ENCODE measurements at regions not wholly inside any gene's neighbourhood (a gene's known extent, or its start where the extent isn't known, plus 50 kb on each side); places are given as distances from the start of the nearest gene placed in this dataset.
"Not testable (repeated sequence)": the region's sequence is repeated elsewhere in the genome, so short reads cannot be mapped to it uniquely, and the experiment has no call there.

DNA sequence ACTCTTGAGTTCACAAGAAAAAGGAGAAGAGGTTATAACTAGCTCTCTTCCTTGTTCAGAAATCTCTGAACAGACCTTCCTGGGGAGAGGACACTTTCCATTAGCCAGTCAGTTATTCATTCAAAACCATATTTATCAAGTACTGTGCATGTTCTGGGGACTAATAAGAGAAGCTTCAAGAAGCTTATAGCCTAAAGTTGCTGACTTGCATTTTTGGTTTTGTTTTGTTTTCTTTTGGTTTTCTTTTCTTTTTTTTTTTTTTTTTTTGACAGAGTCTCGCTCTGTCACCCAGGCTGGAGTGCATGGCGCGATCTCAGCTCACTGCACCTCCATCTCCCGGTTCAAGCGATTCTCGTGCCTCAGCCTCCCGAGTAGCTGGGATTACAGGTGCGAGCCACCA is 471.4 kb downstream of the KLF12 start:
- no peak for ATAC-seq (replicated peaks)
- peaks cover 5 to 8% of the 10 kb centered on the region in 2 donors for H3K9me3 Mint-ChIP-seq
- no peak overlapping the region for H3K4me3 Mint-ChIP-seq
- peaks cover 6 to 9% of the 10 kb centered on the region in 2 donors for H3K4me1 Mint-ChIP-seq
- H3K27me3 Mint-ChIP-seq: peaks cover 0 to 5% of the 10 kb centered on the region in 2 donors
- DNase-seq: no peak
- H3K27ac Mint-ChIP-seq: no peak overlapping the region
- no peaks in the 10 kb centered on the region for H3K36me3 Mint-ChIP-seq

GRCh38 chr13:73661687-73662425 is 472.3 kb downstream of the KLF12 start:
- peaks cover 6 to 9% of the 10 kb centered on the region in 2 donors for H3K4me1 Mint-ChIP-seq
- H3K9me3 Mint-ChIP-seq: peaks cover 5 to 8% of the 10 kb centered on the region in 2 donors
- DNase-seq (no peak), ATAC-seq (replicated peaks) (no peak)
- H3K36me3 Mint-ChIP-seq: no peaks in the 10 kb centered on the region
- H3K27ac Mint-ChIP-seq: no peak overlapping the region
- no peak overlapping the region for H3K4me3 Mint-ChIP-seq
- peaks cover 0 to 5% of the 10 kb centered on the region in 2 donors for H3K27me3 Mint-ChIP-seq

- Mint-ChIP-seq H3K27ac (no peak overlapping the region), H3K36me3 (no peaks in the 10 kb centered on the region), H3K4me3 (no peak overlapping the region), H3K27me3 (peaks cover 0 to 5% of the 10 kb centered on the region in 2 donors), H3K9me3 (peaks cover 5 to 8% of the 10 kb centered on the region in 2 donors), H3K4me1 (peaks cover 4 to 9% of the 10 kb centered on the region in 2 donors)
- DNase-seq (no peak), ATAC-seq (replicated peaks) (no peak)
Observed at GRCh38 chr13:73661066-73661465, 473.1 kb downstream of the KLF12 start.

- Mint-ChIP-seq H3K27me3 (peaks cover 0 to 5% of the 10 kb centered on the region in 2 donors), H3K9me3 (peaks cover 5 to 8% of the 10 kb centered on the region in 2 donors), H3K36me3 (no peaks in the 10 kb centered on the region), H3K4me3 (no peak overlapping the region), H3K4me1 (peaks cover 4 to 9% of the 10 kb centered on the region in 2 donors), H3K27ac (no peak overlapping the region)
- DNase-seq: no peak
- no peak for ATAC-seq (replicated peaks)
Observed at GRCh38 chr13:73658639-73659038, 475.6 kb downstream of the KLF12 start.

DNA sequence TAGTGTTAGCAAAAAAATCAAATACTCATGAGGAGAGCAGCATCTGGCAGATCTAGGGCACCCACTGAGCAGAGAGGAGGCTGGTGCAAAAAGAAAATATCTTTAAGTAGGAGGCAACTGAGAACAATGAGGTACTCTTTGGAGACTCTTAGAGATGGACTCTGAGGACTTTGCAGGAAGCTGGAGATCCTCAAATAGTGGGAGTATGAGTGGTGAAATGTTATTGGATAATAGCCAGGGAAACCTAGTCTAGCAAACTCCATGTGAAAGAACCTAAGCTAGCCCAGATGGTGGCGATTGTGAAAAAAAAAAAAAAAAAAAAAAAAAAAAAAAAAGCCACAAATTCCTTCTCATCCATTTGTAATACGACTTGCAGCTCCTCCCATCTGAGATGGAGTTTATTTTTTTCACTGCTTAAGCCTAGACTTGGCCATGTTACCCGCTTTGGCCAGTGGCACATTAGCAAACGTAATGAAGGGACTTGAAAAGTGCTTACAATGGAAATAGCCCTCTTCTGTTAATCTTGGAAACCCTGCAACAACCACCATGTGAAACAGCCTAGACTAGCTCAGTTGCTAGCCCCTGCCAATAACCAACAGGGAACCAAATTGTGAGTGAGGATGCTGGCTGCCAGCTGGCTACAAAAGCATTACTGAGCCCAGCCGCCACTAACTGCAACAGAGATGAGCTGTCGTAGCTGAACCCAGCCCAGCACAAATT is 476.2 kb downstream of the KLF12 start:
- Mint-ChIP-seq H3K27ac (no peak overlapping the region), H3K4me1 (peaks cover 4 to 9% of the 10 kb centered on the region in 2 donors), H3K36me3 (no peaks in the 10 kb centered on the region), H3K4me3 (no peak overlapping the region), H3K27me3 (peaks cover 0 to 5% of the 10 kb centered on the region in 2 donors), H3K9me3 (peaks cover 5 to 8% of the 10 kb centered on the region in 2 donors)
- DNase-seq (no peak), ATAC-seq (replicated peaks) (no peak)

DNA sequence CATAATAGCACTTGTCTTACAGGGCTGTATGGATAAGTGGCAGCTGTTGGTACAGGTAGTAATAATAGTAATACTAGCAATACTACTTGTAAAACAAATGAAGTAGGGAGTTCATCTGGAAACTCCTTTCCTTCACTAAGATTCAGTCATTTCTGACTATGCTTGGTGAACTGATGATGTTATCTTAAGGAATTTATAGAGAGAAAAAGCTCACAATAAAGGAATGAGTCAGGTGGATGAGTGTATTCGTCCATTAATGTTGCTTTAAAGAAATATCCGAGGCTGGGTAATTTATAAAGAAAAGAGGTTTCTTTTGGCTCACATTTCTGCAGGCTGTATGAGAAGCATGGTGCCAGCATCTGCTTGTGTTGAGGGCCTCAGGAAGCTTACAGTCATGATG is 477.3 kb downstream of the KLF12 start:
- H3K27ac Mint-ChIP-seq: no peak overlapping the region
- H3K4me3 Mint-ChIP-seq: no peak overlapping the region
- ATAC-seq (replicated peaks) (no peak), DNase-seq (no peak)
- H3K4me1 Mint-ChIP-seq: no peaks in the 10 kb centered on the region
- no peaks in the 10 kb centered on the region for H3K36me3 Mint-ChIP-seq
- H3K27me3 Mint-ChIP-seq: peaks cover 0 to 5% of the 10 kb centered on the region in 2 donors
- H3K9me3 Mint-ChIP-seq: peaks cover 2 to 6% of the 10 kb centered on the region in 2 donors

DNA sequence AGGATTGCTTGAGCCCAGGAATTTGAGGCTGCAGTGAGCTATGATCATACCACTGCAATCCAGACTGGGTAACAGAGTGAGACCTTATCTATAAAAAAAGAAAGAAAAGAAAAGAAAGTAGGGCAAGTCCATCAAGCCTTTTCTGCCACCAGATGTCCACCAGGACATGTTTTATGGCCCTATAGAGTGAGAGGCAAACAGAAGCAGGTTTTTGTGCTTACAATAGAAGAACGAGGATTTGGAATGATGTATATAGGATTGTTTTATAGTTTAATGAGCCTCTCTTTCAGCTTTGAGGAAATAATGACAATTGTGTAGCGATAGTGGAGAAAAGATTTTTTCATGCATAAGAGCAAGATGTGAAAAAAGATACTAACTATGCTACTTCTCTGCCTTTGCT is 480.5 kb downstream of the KLF12 start:
- no peaks in the 10 kb centered on the region for H3K27me3 Mint-ChIP-seq
- no peak for ATAC-seq (replicated peaks)
- H3K4me1 Mint-ChIP-seq: no peaks in the 10 kb centered on the region
- no peak overlapping the region for H3K4me3 Mint-ChIP-seq
- H3K36me3 Mint-ChIP-seq: no peaks in the 10 kb centered on the region
- no peak overlapping the region for H3K27ac Mint-ChIP-seq
- DNase-seq: no peak
- peaks cover 0 to 4% of the 10 kb centered on the region in 2 donors for H3K9me3 Mint-ChIP-seq

DNA sequence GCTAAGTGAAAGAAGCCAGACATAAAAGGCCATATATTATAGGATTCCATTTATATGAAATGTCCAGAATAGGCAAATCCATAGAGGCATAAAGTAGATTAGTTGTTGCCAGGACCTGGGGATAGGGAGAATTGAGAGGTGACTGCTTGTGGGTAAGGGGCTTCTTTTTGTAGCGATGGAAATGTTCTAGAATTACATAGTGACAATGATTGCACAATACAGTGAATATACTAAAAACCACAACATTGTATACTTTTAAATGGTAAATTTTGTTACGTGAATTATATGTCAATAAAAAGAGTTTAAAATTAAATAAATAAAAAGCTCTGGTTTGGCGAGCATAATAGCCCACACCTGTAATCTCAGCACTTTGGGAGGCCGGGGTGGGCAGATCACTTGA is 486.8 kb downstream of the KLF12 start:
- Mint-ChIP-seq H3K36me3 (no peaks in the 10 kb centered on the region), H3K9me3 (peaks cover 6 to 9% of the 10 kb centered on the region in 2 donors), H3K4me3 (no peak overlapping the region), H3K27me3 (no peaks in the 10 kb centered on the region), H3K27ac (no peak overlapping the region), H3K4me1 (no peaks in the 10 kb centered on the region)
- DNase-seq: no peak
- no peak for ATAC-seq (replicated peaks)

GRCh38 chr13:73640476-73641179 is 493.6 kb downstream of the KLF12 start:
- not testable (repeated sequence) for H3K4me1 Mint-ChIP-seq; DNase-seq; H3K27me3 Mint-ChIP-seq; H3K27ac Mint-ChIP-seq; H3K9me3 Mint-ChIP-seq; H3K4me3 Mint-ChIP-seq; ATAC-seq (replicated peaks); H3K36me3 Mint-ChIP-seq

DNA sequence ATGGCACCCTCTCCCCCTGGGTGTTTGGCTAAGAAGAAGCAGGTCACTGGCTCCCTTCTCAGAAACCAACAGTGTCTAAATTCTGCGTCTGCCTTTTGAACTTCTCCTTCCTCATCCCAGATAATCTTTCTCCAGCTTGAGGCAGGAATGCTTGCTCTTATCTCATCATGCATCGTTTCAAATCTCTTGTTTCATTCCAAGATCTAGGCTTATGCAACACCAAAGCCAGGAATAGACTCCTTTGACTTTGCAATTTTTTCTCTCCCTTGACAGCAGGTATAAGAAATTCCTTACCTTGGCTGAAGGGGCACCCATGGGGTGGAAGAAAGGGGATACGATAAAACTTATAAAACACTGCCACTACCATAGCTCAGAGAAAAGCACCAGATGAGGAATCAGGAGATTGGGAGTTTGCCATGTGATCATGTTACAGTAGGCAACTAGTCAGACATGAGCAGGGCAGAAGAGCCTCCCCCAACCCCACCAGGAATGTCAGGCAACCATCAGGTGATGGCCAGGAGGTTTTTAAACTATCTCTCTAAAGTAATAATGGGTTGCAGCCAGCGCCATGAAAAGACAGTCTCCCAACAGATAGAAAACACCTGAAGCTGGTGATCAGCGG is 498.9 kb downstream of the KLF12 start:
- Mint-ChIP-seq H3K27me3 (no peaks in the 10 kb centered on the region), H3K4me1 (no peaks in the 10 kb centered on the region), H3K27ac (no peak overlapping the region), H3K9me3 (no peaks in the 10 kb centered on the region), H3K36me3 (no peaks in the 10 kb centered on the region), H3K4me3 (no peak overlapping the region)
- no peak for DNase-seq
- ATAC-seq (replicated peaks): no peak

DNA sequence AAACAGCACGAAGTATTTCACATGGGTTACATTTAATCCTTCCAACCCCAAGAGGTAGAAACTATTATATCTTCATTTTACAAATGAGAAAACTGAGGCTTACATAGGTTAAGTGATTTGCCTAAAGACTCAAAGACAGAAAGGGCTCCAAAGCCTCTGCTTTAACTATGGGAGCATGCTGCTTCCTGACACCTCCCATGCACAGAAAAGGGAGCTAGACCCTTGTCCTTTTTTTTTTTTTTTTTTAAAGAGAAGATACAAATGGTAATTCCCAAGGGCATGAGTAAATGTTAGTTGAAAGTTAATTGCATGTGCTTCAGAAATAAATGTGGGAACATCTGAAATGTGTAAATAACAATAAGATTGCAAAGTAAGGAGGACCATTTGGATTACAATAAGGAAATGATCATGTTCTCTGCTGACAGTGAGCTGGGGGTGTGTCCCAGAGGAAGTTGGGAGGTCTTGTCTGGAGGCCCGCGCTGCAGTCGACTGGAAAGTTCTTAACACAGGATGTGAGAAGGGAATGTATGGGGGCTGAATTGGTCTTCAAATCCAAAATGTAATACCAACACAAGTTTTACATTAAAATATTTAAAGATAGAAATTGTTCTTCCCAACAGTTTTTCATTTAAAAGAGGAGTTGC is 500.3 kb downstream of the KLF12 start:
- Mint-ChIP-seq H3K27me3 (no peaks in the 10 kb centered on the region), H3K4me3 (no peak overlapping the region), H3K4me1 (no peaks in the 10 kb centered on the region), H3K27ac (no peak overlapping the region), H3K9me3 (no peaks in the 10 kb centered on the region), H3K36me3 (no peaks in the 10 kb centered on the region)
- ATAC-seq (replicated peaks): no peak
- DNase-seq: no peak

GRCh38 chr13:73631411-73631810 is 502.8 kb downstream of the KLF12 start:
- Mint-ChIP-seq H3K27me3 (no peaks in the 10 kb centered on the region), H3K9me3 (no peaks in the 10 kb centered on the region), H3K4me3 (no peak overlapping the region), H3K27ac (no peak overlapping the region), H3K36me3 (no peaks in the 10 kb centered on the region), H3K4me1 (no peaks in the 10 kb centered on the region)
- DNase-seq (no peak), ATAC-seq (replicated peaks) (no peak)

DNA sequence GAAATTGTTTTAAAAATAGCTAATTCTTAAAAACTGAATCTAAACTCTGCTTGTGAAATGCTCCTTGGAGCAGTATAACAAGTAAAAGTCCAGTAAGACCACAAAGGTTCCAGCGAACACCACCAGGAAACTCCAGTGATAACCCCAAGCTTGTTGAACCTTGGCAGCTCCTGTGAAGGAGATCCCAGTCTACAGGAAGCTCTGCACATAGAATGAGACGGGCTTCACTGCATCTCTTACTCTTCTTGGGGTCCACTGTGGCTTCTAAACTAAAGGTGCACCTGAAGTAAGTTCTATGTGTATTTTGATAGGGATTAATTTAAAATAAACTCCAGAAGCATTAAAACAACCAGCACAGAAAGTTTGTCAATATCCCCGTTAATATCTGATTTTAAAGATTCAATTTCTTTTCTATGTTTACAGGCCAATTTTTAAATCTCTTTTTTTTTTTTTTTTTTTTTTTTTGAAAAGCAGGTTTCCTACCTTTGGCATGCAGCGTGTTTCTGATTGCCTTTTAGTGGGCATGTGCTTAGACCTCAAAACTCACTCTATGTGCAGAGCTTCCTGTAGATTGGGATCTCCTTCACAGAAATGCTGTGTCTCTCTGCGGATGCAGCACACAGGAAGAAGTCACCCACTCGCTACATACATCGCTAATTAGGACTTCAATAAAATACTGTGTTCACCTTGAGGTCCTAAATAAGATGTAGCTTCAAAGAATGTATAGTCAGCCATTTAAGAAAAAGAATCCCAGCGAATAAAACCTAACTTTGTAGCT is 508.5 kb downstream of the KLF12 start:
- H3K9me3 Mint-ChIP-seq: no peaks in the 10 kb centered on the region
- no peak for DNase-seq
- H3K36me3 Mint-ChIP-seq: no peaks in the 10 kb centered on the region
- H3K4me3 Mint-ChIP-seq: no peak overlapping the region
- no peak for ATAC-seq (replicated peaks)
- H3K27ac Mint-ChIP-seq: no peak overlapping the region
- no peaks in the 10 kb centered on the region for H3K4me1 Mint-ChIP-seq
- no peaks in the 10 kb centered on the region for H3K27me3 Mint-ChIP-seq

Measured in stimulated activated naive B cell treated with anti-CD40 and anti-IgM and Interleukin-4, amounts not matched to agents 10 μg/mL and 1 μg/mL and 100 μg/mL, for 72 hours (primary cell).